Activated CD4-positive, alpha-beta T cell treated with anti-CD3 and anti-CD28 coated beads for 48 hours (primary cell): ENCODE measurements at regions not wholly inside any gene's neighbourhood (a gene's known extent, or its start where the extent isn't known, plus 50 kb on each side); places are given as distances from the start of the nearest gene placed in this dataset.
A peak's percentile ranks its signal among the peaks of the same experiment; 100 is the strongest.
"Not testable (repeated sequence)": the region's sequence is repeated elsewhere in the genome, so short reads cannot be mapped to it uniquely, and the experiment has no call there.

Experiments
- DNase-seq: peaks from one replicate; pipeline ENCODE4 v3.0.0-alpha.2; 2020

DNA sequence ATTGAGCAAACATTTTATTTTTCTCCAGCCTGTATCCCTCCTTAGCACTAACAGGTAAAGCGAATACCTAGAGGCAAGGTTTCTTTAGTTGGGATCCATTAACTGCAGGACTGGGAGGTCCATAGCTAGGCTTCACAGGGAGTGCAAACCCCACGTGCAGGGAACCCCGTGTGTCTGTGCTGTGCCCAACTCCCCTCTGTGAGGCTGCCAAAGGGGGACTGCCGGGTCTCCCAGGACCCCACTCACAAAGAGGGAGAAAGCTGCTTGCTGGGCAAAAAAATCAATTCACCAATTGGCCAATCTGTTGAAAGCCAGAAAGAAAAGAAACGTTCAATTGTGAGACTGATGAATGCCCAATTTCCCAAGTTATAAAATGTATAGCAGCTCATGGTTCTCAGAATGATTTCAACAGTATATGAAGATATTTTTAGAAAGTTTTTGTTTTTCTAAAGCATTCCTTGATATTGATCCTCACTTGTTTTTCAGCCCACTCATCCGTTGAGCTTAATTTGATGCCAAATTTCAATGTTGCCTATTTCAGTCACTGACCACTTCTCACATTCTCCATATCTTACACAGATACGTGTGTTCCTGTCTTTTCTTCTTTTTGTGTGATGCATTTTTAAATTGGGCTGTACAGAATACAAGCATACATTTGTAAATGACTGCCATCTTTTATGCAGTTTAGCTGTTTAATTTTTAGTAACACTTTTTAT, 202.7 kb upstream of the PRSS58 start:
- no peak for DNase-seq

DNA sequence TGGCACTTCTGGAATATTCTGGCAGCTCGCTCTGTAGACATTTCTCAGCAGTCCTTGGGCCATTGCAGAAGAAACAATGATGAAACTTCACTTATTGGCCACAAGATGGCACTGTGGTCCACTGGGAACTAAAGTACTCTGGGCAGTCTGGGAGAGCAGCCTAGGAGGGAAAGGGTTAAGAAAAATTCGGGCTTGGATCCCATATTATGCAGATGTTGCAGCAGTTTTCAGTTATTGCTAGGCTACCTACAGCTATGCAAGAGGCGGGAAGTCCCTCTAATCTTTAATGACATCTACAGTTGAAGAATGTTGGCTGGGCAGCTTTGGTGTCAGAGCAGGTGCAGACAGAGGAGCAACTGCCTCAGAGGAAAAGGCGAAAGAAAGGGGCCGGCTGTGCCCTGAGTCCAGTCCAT, 201.7 kb upstream of the PRSS58 start:
- DNase-seq, result peak; percentile 26

DNA sequence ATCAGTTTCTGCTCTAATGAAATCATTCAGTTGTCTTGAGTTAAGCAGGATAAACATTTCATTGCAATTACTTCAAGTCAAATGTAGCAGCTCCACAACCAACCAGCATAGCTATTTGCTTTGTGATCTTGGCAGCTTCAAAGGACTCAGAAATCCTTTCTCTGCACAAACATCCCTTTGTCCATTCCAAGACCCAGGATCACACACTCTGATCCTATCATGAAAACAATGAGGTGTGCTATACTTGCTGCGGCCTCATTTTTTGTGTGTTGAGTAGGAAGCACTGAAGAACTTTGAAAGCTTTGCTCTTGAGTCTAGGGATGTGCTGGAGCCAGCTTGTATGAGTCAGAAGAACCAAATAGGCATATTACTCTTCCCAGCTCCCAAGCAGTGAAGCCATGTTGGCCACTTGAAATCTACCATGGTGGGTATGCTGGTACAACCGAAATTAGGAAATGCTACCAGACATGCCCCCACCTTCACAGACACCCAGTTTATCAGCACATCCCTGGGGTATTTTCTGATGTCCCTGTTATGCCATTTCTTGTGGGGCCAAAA, 199.4 kb upstream of the PRSS58 start:
- DNase-seq, result no peak

DNA sequence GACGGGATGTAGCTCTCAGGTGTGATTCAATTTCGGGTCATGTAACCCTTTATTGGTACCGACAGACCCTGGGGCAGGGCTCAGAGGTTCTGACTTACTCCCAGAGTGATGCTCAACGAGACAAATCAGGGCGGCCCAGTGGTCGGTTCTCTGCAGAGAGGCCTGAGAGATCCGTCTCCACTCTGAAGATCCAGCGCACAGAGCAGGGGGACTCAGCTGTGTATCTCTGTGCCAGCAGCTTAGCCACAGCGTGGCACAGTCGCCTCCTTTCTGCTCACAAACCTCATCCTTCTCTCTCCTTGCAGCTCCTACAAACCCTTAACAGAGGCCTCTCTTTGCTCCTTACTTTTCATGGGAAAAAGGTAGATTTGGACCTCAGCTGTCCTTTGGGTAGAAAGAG, 197.5 kb upstream of the PRSS58 start:
- DNase-seq, result no peak

DNA sequence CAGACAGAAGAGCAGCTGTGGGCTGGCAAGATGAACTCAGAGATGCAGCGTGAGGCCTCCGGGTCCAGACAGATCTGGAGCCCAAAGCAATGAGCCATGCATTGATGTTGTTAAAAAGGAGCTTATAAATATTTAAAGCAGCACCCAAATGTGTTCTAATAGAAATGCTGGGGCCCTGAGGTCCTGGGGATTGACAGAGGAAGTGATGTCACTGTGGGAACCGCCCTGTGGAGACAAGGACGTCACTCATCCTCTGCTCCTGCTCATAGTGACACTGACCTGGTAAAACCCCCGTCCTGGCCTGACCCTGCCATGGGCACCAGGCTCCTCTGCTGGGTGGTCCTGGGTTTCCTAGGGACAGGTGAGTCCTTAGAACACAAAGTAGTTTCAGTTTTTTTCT, 197.0 kb upstream of the PRSS58 start:
- DNase-seq, result peak; percentile 25

DNA sequence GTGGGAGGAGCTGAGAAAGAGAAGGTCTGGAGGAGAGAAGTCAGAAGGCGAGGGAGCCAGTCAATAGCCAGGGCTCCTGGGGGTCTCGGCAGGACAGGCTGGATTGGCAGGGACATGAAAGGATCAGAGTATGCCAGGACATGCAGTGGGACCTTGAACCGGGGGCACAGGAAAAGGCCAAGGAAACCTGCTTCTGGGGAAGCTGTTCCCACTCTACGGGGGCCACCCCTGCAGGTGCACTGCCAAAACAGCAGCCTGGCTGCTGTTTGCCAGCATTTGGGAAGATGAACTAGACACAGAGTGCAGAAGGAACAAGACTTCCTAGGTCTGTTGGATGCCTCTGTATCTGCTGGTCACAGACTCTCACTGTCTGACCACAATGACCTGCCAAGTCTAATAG, 194.9 kb upstream of the PRSS58 start:
- no peak for DNase-seq

DNA sequence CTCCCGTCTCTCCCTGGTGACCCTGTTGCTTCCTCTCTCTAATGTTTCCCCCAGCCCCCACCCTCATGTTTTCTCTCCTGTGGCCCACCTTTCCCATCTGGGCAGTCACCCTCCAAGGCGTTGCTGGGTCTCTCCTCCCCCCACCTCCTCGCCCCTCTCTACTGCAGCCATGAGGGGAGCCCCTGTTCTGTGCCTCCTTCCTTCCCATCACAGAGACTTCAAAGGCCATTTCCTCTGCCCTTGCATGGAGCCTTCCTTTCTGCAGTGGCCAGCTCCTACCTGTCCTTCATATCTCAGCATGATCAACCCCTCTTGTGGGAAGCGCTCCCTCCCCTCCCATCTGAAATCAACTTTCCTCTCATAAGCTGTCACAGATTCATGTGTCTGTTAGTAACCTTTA, 194.0 kb upstream of the PRSS58 start:
- DNase-seq, result no peak

DNA sequence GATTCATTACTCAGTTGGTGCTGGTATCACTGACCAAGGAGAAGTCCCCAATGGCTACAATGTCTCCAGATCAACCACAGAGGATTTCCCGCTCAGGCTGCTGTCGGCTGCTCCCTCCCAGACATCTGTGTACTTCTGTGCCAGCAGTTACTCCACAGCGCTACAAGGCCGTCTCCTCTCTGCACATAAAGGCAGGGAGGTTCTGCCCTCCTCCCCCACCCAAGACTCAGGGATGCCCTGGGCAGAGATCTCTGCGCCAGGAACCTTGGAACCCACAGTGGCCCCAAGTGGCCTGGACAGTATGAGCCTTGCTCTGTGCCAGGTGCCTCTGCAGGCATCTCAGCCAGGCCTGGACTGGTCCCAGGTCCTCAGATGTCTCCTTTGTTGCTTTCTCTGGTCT, 193.4 kb upstream of the PRSS58 start:
- no peak for DNase-seq

DNA sequence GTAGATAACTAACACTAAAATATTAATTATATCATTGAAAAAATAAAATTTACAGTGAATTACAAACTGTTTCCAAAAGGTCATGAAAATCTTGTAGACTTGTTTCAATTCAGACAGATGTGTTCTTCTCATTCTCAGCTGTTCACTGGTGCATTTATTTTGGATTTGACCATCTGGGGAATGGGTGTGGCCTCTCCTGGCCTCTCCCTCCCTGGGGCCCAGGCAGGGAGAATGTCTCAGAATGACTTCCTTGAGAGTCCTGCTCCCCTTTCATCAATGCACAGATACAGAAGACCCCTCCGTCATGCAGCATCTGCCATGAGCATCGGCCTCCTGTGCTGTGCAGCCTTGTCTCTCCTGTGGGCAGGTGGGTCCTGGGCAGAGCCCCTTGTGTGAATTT, 192.8 kb upstream of the PRSS58 start:
- no peak for DNase-seq

DNA sequence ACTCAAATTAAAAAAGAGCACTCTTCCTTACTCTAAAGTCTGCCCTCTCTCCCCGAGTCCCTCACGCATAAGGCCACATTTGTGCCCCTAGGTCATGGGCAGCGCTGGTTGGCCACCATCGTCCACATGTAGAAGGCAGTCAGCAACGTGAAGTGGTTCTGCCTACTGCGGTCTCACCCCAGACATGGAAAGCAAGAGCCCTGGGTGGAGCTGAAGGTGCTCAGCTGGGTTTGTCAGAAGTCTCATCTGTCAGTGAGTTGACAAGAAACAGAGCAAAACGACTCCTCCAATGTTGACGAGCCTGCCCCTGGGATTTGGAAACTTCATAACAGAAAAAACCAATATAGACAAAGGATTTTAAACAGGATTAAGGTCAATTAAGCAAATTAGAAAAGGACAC, 192.3 kb upstream of the PRSS58 start:
- no peak for DNase-seq

DNA sequence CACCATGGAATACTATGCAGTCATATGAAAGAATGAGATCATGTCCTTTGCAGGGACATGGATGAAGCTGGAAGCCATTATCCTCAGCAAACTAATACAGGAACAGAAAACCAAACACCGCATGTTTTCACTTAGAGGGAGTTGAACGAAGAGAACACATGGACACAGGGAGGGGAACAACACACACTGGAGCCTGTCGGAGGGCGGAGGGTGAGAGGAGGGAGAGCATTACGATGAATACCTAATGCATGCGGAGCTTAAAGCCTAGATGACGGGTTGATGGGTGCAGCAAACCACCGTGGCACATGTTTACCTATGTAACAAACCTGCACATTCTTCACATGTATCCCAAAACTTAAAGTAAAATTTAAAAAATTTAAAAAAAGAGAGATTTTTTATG, 191.0 kb upstream of the PRSS58 start:
- not testable (repeated sequence) for DNase-seq

DNA sequence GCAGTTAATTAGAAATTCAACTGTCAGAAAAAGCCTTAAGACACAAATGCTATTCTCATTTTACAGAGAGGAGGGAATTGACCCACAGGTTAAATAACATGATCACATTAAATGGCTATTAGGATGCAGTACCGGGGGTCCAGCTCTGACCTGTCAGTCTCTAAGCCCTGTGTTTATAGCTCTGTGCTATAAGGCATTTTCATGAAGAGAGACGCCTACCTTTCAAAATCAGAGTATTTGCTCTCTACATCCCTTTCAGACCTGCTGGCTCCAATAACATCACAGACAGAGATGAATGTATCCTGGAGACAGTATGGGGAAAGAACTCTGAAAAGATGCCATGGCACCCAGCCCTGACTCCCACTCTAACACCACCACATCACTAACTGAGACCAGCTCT, 189.9 kb upstream of the PRSS58 start:
- DNase-seq, result no peak

DNA sequence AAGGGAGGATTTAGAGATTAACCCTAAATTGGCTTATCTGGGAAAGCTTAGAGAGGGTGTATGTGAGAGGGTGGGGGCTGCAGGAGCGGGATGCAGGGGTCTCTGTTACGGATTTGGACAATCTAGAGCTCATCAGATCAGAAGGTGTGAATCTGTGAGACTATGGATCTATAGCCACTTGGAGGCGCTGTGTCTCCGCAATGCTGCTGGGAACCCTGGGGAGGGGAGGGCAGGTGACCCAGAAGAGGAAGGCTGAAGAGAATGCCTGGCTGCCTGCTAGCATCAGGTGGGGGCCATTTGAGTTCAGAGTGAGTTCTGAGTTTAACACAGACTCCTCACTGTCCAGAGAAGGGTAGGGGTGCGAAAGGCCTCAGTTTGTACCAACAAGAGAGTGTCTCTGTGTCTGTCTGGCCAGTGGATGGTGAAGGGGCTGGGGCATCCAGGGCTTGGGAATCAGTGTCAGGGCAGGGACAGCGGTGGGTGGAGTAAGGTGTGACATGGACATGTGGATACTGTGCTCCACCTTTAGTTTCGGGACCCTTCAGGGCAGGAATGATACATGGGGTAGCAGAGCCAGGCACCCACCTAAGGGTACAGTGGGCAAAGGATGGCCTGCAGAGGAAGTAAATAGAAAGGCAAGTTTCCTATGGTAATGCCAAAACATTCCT, 187.3 kb upstream of the PRSS58 start:
- peak; percentile 61 for DNase-seq

DNA sequence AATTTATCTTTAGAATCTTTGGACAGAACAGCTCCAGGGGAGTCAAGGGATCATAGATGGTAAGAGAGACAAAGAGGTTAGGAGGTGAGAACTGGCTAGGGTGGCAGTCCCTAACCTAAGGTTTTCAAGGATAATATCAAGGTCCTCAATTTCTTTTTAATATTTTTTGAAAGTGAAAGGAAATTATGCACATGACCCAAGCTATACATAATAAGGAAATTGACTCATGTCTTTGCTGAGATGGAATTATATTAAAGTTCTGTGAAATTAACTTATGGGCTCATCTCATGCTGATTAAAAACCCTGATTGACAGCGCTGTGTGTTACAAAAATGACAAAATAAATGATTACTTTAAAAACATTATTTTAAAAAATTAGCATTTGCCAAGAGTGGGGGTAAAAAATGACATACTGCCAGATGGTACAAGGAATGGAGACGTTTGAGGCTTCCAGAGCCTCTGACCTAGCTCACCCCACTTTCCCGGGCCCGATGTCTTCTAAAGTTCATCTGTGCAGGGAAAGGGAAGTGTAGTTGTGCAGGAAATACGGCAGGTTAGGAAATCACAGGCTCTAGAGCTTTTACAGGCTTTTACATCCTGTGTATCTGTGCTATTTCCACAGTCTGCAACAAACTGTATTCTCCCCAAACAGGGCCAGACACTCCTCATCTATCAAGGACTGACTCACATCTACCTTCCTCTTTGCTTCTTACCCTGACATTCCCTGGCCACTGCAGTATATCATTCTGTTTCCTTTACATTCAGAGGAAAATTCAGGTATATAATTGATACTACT, 185.6 kb upstream of the PRSS58 start:
- no peak for DNase-seq

DNA sequence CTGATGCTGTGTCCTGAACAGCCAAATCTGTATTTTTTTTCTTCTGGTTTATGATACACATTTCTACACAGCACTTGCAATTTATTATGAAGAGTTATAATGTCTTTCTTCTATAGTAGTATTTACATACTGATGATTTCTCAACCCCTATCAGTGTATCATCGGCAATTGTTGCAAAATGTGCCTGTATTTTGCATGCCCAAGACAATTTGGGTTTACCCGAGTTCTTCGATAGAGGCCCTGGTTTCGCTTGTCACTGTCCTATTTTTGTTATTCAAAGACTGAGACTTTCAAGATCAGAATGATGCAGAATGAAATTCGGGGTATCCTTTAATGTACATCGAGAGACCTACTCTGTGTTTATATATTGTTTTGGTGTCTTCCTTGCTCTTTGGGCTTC, 184.5 kb upstream of the PRSS58 start:
- DNase-seq, result no peak

DNA sequence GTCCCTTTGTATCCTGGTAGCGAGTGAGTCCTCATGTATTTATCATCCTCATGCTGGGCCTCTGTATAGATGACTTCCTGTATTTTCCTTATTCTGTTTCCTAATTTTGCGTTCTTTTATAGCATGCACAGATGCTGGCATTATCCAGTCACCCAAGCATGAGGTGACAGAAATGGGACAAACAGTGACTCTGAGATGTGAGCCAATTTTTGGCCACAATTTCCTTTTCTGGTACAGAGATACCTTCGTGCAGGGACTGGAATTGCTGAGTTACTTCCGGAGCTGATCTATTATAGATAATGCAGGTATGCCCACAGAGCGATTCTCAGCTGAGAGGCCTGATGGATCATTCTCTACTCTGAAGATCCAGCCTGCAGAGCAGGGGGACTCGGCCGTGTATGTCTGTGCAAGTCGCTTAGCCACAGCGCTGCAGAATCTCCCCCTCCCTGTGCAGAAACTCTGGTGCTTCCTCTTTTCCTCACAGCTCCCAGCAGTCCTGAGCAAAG, 183.1 kb upstream of the PRSS58 start:
- no peak for DNase-seq

DNA sequence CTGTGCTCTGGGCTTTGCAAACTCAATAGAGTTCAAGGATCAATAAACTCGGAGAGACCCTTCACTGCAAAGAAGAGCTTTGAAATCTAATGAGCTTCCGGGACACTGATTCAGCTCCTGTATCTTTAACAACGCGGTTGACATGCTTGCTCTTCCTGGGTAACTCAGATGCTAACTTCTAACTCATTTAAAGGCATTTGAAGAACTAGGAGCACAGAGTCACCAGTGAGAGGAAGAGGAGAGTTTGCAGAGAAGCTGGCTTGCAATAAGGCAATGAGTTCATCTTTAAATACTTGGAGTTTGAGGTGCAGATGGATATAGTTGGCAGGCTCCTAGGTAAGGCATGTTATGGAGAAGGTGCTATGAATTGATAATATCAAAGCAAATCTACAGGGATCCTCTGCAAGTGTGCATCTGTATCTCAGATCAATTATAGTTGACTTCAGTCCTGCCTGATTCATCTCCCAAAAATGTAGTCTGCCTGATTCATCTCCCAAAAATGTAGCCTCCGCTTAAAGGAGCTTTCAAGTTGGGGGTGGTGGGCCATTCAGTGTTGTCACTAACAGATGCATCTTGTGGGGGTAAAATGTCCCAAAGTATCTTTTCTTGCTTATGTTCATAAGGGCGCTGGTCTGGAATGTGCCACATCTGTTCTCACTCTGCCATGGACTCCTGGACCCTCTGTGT, 182.5 kb upstream of the PRSS58 start:
- DNase-seq, result no peak

DNA sequence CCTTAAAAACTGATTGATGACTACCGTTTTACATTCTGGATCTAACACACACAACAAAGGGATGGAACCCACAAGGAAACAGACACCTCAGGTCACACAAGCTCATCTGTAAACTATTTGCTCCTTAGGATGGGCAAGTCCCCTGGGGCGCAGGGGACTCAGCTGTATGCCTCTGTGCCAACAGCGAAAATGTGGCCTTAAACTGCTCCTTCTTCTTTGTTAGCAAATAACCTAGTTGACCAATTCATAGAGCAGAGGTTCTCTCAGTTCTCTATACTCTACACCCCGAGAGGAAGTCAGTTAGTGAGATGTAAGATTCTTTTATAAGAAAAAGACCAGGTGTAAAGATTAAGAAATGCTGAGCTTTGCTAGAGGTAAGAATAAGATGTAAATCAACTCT, 181.9 kb upstream of the PRSS58 start:
- DNase-seq, result no peak

DNA sequence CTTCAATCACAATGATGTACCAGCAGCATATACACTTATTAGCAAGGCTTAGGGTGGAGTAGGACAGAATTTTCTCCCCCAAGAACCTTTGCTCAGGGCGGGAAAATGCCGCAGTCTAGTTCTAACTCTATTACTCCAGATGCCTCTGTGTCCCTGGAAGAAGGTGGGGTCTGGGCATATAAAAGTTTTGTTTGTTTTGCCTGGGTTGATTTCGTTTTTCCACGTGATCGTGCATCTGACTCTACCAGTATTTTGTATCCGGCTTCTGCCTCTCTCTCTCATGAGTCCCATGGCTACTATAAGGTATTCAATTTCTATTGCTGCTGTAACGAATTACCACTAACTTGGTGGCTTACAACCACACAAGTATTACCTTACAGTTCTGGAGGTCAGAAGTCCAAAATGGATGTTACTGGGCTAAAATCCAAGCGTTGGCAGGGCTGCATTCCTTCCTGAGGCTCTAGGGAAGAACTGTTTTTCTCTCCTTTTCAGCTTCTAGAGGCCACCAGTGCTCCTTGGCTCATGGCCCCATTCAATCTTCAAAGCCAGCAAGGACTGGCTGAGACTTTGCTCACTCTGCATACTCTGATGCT, 181.2 kb upstream of the PRSS58 start:
- DNase-seq, result no peak

DNA sequence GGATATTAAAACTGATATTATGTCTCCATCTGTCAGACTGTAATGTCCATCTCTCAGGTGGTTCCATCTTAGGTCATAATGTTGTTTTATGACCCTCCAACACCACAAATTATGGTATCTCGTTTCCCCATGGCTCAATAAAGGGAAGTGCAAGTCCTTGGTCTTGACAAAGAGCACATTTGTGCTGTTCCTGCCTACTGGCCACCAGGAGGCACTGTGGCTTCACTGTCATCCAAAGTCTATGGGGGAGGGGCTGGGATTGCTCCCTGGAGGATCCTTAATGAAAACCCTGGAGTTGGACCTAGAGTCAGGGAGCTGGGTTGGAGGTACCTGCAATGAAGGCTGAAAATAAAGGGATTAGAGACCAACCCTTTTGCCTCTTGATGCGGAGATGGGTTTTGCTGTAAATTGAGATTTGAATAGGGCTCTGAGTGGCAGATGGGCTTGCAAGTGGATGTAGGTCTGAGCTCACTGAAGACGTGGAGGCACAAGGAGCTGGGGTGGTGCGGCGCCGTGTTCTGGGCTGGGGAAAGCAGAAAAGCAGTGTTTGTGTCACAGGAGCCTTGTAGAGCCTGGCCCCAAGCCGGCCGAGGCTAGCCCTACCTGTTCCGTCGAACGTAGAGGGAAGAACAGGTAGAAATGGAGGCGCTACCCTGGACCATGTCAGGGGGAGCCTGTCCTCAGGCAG, 180.5 kb upstream of the PRSS58 start:
- peak; percentile 38 for DNase-seq

DNA sequence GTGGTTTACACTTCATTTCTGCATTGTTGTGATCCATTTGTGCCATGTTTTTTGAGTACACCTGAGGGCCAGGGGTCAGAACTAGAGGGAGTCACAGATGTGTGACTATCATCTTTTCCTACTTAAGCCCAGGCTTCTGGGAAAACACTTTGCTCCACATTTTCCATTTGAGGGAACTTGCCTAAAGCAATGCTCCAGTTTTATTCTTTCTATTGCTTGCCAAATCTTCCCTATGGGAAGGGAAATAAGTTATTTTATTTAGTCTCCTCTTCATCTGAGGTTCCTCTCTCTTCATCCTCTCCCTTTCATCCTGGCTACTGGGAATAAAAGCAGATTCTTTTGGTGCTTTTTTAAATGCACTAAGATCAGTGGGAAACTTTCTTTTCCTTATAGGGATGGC, 179.9 kb upstream of the PRSS58 start:
- DNase-seq, result no peak

DNA sequence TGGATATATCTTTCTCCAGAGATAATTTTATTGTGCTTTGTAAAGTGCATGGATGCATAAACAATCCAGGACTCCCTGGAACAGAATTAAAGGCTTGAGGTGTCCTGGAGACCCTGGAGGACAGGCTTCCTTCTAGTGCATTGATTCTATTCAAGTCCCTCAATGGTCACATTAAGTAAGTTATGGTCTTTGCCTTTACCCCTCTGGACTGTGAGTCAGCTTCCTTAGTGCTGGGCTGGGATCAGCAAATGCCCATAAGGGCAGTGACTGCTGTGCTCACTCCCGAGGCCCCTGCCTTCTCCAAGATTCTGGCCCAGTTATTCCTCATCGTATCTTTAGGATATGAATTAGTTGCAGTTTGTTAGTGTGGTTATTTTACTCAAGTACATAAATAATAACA, 178.7 kb upstream of the PRSS58 start:
- no peak for DNase-seq
